ENCODE measurements at regions not wholly inside any gene's neighbourhood (a gene's known extent, or its start where the extent isn't known, plus 50 kb on each side); places are given as distances from the start of the nearest gene placed in this dataset.

- TF ChIP-seq CTCF (IDR thresholded peaks at IDR 0.05; ENCODE audit: low read depth, low read length) (no peak), POLR2A (IDR thresholded peaks at IDR 0.05; ENCODE audit: extremely low read depth, insufficient read length) (no peak)
These were observed 671.2 kb upstream of the PTCHD4 start for GRCh38 chr6:48782225-48782624.

Measured in NB4 (cell line).